ENCODE measurements at regions not wholly inside any gene's neighbourhood (a gene's known extent, or its start where the extent isn't known, plus 50 kb on each side); places are given as distances from the start of the nearest gene placed in this dataset.

DNA sequence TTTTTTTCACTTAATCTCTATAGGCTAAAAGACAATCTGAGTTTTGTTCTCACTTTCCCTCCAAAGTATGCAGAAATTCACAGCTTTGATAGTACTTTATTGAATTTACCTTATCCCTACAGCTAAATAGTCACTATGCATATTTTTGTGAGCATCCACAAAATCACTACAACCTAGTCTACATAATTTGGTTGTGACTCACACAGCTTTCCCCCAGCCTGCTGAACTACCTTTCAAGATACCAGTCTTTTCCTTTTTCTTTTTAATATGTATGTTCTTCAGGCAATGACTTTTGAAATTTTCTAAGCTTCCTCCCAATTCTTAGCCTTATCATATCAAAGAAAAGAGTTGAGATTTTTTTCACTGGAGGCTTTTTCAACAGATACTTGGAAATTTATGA, 347.3 kb upstream of the CDH6 start:
- H3K4me3 Mint-ChIP-seq, result no peak overlapping the region
- no peaks in the 10 kb centered on the region for H3K4me1 Mint-ChIP-seq
- peaks cover 10% of the 10 kb centered on the region for H3K9me3 Mint-ChIP-seq
- H3K27ac Mint-ChIP-seq (ENCODE audit: low read depth), result no peak overlapping the region
- H3K27me3 Mint-ChIP-seq, result no peaks in the 10 kb centered on the region
- DNase-seq (ENCODE audit: low spot score in 2 of 2) (no peak), ATAC-seq (replicated peaks; ENCODE audit: extremely low read depth, poor library complexity, severe bottlenecking) (no peak)
- H3K36me3 Mint-ChIP-seq (ENCODE audit: insufficient read depth), result no peaks in the 10 kb centered on the region

DNA sequence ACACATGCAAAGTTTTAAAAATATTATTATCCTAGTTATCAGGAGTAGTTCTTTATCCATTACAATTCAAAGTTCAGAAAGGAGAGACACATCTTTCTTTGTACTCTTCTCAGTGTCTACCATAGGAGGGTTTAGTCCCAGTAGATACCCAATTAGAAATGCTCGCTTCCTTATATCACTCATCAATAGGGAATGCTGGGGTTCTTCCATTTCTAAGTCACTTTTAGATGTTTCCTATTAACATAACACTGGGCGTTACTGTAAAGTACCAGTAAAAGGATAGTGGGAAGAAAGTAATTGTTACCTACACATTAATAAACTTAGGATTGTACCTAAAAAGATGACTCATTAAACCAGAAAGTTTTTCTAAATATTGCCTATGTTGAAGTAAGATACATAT, 348.3 kb upstream of the CDH6 start:
- H3K27me3 Mint-ChIP-seq, result no peaks in the 10 kb centered on the region
- H3K9me3 Mint-ChIP-seq, result peaks cover 16% of the 10 kb centered on the region
- DNase-seq (ENCODE audit: low spot score in 2 of 2), result no peak
- no peaks in the 10 kb centered on the region for H3K36me3 Mint-ChIP-seq (ENCODE audit: insufficient read depth)
- no peak overlapping the region for H3K27ac Mint-ChIP-seq (ENCODE audit: low read depth)
- no peak overlapping the region for H3K4me3 Mint-ChIP-seq
- no peak for ATAC-seq (replicated peaks; ENCODE audit: extremely low read depth, poor library complexity, severe bottlenecking)
- no peaks in the 10 kb centered on the region for H3K4me1 Mint-ChIP-seq

DNA sequence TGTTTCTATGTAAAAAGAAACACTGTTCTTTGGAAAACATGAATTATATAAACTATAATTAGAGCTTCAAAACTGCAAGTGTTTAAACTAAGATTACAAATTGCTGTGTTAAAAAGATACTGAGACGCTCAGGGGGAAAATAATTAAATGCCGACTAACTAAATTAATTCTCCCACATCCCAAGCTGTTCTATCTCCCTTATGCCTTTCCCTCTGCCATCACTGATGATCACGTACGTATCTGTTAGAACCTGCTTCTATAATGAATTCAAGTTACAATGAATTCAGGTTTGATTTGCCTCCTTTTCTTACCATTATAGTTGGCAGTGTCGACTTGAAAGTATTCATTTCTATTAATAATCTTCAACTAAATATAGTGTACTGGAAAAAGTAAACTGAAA, 349.9 kb upstream of the CDH6 start:
- Mint-ChIP-seq H3K4me1 (no peaks in the 10 kb centered on the region), H3K9me3 (peaks cover 16% of the 10 kb centered on the region), H3K27ac (ENCODE audit: low read depth) (no peak overlapping the region), H3K4me3 (no peak overlapping the region), H3K36me3 (ENCODE audit: insufficient read depth) (no peaks in the 10 kb centered on the region), H3K27me3 (no peaks in the 10 kb centered on the region)
- DNase-seq (ENCODE audit: low spot score in 2 of 2) (no peak), ATAC-seq (replicated peaks; ENCODE audit: extremely low read depth, poor library complexity, severe bottlenecking) (no peak)

DNA sequence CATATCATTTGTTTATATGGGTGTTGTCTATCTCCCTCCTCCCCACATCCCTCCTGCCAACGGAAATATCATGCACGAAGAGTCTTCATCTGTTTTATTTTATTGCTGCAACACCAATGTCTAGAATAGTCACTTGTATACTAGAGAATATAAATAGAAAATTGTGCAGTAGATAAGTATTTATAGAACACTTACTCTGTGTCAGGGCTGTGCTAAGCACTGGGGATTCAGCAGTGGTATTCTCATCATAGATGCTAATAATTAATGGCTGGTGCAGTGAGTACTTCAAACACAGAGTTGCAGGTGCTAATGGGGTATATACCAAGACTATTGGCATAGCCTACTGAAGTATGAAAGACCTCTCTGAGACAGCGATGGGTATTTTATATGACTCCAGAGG, 353.5 kb upstream of the CDH6 start:
- peaks cover 27% of the 10 kb centered on the region for H3K9me3 Mint-ChIP-seq
- no peaks in the 10 kb centered on the region for H3K4me1 Mint-ChIP-seq
- peaks cover 1% of the 10 kb centered on the region for H3K36me3 Mint-ChIP-seq (ENCODE audit: insufficient read depth)
- ATAC-seq (replicated peaks; ENCODE audit: extremely low read depth, poor library complexity, severe bottlenecking) (no peak), DNase-seq (ENCODE audit: low spot score in 2 of 2) (no peak)
- no peaks in the 10 kb centered on the region for H3K27me3 Mint-ChIP-seq
- no peak overlapping the region for H3K4me3 Mint-ChIP-seq
- H3K27ac Mint-ChIP-seq (ENCODE audit: low read depth), result no peak overlapping the region

DNA sequence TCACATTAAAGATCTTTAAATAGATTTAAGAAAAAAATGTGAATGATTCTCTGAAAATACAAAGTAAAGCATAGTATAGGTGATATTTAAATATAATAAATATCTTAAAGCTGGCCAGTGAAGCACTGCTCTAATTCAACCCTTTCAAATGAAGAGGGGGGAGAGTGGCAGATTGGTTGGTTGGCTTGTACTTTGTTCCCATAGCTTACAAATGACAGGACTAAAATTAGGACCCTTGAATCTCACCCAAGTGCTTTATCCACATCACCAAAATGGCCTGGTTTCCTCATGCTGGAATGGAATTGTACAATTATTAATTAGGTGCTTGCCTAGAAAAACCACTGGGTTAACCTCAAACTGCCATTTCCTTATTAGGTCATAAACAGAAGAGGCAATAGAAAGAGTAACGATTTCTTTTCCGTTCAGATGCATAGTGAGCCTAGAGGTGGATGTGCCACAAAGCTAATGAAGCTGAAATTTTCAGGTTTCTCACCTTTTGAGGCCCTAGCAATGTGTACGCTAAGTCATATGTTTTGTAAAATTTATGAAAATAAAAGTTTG, 354.5 kb upstream of the CDH6 start:
- H3K27me3 Mint-ChIP-seq, result no peaks in the 10 kb centered on the region
- no peaks in the 10 kb centered on the region for H3K4me1 Mint-ChIP-seq
- DNase-seq (ENCODE audit: low spot score in 2 of 2) (no peak), ATAC-seq (replicated peaks; ENCODE audit: extremely low read depth, poor library complexity, severe bottlenecking) (no peak)
- H3K36me3 Mint-ChIP-seq (ENCODE audit: insufficient read depth), result peaks cover 1% of the 10 kb centered on the region
- no peak overlapping the region for H3K4me3 Mint-ChIP-seq
- peaks cover 29% of the 10 kb centered on the region for H3K9me3 Mint-ChIP-seq
- no peak overlapping the region for H3K27ac Mint-ChIP-seq (ENCODE audit: low read depth)

DNA sequence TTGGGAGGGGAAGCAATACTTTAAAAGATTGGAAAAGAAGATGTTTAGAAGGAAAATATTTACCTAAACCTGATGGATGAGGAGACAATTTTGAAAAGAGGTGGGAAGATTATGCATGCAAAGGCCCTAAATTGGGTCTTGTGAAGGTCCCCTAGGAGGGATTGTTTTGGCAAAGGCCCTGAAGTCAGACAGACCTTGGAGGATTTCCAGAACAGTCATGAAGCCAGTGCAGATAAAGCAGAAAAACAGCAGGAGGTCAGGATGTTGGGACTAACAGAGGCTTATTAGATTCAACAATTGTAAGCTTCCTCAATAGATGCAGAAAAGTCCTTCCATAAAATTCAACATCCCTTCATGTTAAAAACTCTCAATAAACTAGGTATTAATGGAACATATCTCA, 361.0 kb upstream of the CDH6 start:
- DNase-seq (ENCODE audit: low spot score in 2 of 2), result no peak

DNA sequence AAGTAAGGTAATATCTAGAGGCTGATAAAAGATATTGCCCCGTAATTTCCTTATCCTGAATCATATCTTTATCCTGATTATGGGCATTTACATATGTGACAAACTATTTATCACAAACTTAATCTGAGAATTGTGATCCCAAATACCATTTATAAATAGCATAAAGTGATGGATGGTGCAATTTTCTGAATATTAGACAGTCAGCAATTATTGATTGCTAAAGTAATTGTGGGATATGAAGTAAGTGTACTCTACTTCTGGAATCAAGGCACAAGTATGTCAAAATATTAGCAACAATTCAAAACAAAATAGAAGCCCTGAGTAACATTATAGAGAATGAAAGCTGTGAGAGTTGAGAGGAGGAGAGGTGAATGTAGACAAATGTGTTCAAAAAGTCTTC, 361.9 kb upstream of the CDH6 start:
- no peak overlapping the region for H3K27ac Mint-ChIP-seq (ENCODE audit: low read depth)
- H3K36me3 Mint-ChIP-seq (ENCODE audit: insufficient read depth), result peaks cover 1% of the 10 kb centered on the region
- H3K4me3 Mint-ChIP-seq, result no peak overlapping the region
- no peak for ATAC-seq (replicated peaks; ENCODE audit: extremely low read depth, poor library complexity, severe bottlenecking)
- peaks cover 32% of the 10 kb centered on the region for H3K9me3 Mint-ChIP-seq
- H3K27me3 Mint-ChIP-seq, result no peaks in the 10 kb centered on the region
- H3K4me1 Mint-ChIP-seq, result no peaks in the 10 kb centered on the region
- DNase-seq (ENCODE audit: low spot score in 2 of 2), result no peak

More for the DNA sequence above, 361.0 kb upstream of the CDH6 start:
- Mint-ChIP-seq H3K27me3 (no peaks in the 10 kb centered on the region), H3K4me1 (no peaks in the 10 kb centered on the region), H3K4me3 (no peak overlapping the region), H3K27ac (ENCODE audit: low read depth) (no peak overlapping the region), H3K9me3 (peaks cover 31% of the 10 kb centered on the region), H3K36me3 (ENCODE audit: insufficient read depth) (peaks cover 1% of the 10 kb centered on the region)
- ATAC-seq (replicated peaks; ENCODE audit: extremely low read depth, poor library complexity, severe bottlenecking), result no peak

DNA sequence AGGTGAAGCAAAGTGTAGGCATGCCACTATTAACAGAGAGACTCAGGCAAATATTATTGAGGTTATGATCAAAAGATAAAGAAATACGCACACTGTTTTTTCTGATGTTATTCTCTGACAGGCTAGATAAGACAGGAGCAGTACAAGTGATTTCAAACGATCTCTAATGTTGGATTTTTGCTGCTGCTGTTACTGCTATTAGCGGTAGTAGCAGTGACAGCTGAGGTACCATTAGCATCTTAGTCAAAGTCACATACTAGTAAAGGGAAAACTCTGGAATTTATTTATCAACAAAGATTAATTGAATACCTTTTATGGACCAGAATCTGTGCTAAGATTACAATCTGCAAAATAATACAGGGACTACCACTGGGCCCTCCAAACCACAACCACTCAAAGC, 362.4 kb upstream of the CDH6 start:
- Mint-ChIP-seq H3K4me3 (no peak overlapping the region), H3K27ac (ENCODE audit: low read depth) (no peak overlapping the region), H3K36me3 (ENCODE audit: insufficient read depth) (peaks cover 1% of the 10 kb centered on the region), H3K27me3 (no peaks in the 10 kb centered on the region), H3K9me3 (peaks cover 30% of the 10 kb centered on the region), H3K4me1 (no peaks in the 10 kb centered on the region)
- ATAC-seq (replicated peaks; ENCODE audit: extremely low read depth, poor library complexity, severe bottlenecking), result no peak
- no peak for DNase-seq (ENCODE audit: low spot score in 2 of 2)

DNA sequence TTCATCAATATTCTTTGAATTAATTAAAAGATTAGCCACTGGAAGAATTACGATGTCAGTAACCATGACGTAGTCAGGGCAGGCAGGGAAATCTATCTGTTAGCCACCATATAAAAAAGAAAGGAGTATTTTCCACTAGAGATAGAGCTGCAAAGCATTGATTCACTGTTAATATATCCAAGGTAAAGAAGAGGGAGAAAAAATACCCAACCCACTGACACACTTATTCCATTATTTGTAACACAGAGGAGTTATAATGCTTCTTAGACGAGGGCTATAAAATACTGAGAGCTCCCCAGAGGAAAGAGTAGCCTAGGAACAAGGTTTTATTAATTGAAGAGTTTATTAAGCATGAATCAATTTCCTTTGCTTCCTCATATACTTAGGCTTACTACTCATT, 382.2 kb upstream of the CDH6 start:
- DNase-seq (ENCODE audit: low spot score in 2 of 2) (no peak), ATAC-seq (replicated peaks; ENCODE audit: extremely low read depth, poor library complexity, severe bottlenecking) (no peak)
- Mint-ChIP-seq H3K27ac (ENCODE audit: low read depth) (no peak overlapping the region), H3K4me1 (no peaks in the 10 kb centered on the region), H3K9me3 (peaks cover 28% of the 10 kb centered on the region), H3K27me3 (no peaks in the 10 kb centered on the region), H3K36me3 (ENCODE audit: insufficient read depth) (no peaks in the 10 kb centered on the region), H3K4me3 (no peak overlapping the region)

DNA sequence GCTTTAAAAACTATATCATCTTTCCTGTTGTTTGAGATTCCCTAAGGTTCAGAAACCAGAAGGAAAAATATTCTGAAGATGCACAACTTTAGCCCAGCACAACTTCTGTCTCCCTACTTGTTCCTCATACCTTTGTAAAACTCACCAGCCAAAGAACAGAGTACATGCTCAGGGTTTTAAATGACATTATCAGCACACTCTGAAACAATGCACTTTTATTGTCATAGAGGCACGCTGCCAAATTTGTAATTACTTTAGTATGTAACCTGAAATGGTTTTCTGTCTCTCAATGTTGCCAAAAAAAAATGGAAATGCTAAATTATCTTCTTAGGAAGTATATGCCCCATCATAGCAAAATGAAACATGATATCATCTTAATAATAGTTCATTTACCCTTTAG, 383.6 kb upstream of the CDH6 start:
- peaks cover 28% of the 10 kb centered on the region for H3K9me3 Mint-ChIP-seq
- ATAC-seq (replicated peaks; ENCODE audit: extremely low read depth, poor library complexity, severe bottlenecking), result no peak

DNA sequence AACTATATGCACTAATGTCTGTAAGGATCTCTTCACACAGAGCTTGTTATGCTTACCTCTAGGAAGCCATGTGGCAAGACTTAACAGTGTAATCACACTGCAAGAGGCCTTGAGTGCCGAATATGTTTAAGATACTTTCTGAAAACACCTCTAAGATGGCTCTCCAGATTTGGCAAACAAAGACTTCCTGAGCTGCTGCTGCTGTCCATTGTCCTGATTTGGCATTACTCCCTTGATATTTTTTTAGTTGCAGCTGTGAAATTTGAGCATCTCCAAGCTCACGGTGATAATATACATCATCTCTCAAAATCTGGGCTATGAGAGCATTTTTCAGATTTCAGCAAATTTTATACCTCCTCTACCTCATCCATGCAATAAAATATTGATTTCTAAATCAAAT, 384.5 kb upstream of the CDH6 start:
- Mint-ChIP-seq H3K4me3 (no peak overlapping the region), H3K27ac (ENCODE audit: low read depth) (no peak overlapping the region), H3K4me1 (no peaks in the 10 kb centered on the region), H3K9me3 (peaks cover 22% of the 10 kb centered on the region), H3K36me3 (ENCODE audit: insufficient read depth) (no peaks in the 10 kb centered on the region), H3K27me3 (no peaks in the 10 kb centered on the region)
- ATAC-seq (replicated peaks; ENCODE audit: extremely low read depth, poor library complexity, severe bottlenecking) (no peak), DNase-seq (ENCODE audit: low spot score in 2 of 2) (no peak)

More for the DNA sequence above, 383.6 kb upstream of the CDH6 start:
- Mint-ChIP-seq H3K27ac (ENCODE audit: low read depth) (no peak overlapping the region), H3K27me3 (no peaks in the 10 kb centered on the region), H3K36me3 (ENCODE audit: insufficient read depth) (no peaks in the 10 kb centered on the region), H3K4me3 (no peak overlapping the region), H3K4me1 (no peaks in the 10 kb centered on the region)
- no peak for DNase-seq (ENCODE audit: low spot score in 2 of 2)

DNA sequence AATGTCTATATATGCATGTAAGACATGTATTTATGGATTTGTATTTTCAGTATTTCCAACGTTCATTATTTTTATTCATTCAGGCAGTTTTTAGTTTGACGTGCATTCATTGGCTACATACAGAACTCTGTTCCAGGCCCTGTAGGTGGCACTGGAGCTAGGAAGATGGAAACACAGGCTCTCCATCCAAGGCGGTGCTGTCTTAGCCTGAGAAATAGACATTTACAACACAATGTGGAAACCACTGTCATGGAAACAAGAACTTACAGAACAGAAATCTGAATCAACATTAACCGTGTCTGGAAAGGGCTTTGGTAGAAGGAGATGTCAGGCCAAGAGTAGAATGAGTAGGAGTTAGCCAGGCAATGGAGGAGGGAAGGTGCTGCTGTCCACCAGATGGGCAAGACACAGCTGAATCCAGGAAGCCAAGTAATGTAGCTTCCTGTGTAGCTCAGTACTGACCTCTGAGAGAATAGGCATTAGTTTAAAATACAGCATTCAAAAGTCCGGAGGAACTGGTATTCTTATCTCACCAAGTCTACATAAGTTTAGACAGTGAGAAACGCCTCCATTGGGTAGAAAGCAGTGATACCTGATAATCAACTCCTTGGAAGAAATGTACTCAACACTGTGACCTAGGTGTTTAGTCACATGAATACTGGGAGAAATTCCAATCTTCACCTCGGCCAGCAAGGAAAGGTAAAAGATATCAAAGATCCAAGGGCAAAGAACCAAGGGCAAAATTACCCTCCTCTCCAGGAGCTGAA, 388.6 kb upstream of the CDH6 start:
- Mint-ChIP-seq H3K4me1 (no peaks in the 10 kb centered on the region), H3K36me3 (ENCODE audit: insufficient read depth) (no peaks in the 10 kb centered on the region), H3K27me3 (no peaks in the 10 kb centered on the region), H3K27ac (ENCODE audit: low read depth) (no peak overlapping the region), H3K9me3 (peaks cover 19% of the 10 kb centered on the region), H3K4me3 (no peak overlapping the region)
- no peak for DNase-seq (ENCODE audit: low spot score in 2 of 2)
- no peak for ATAC-seq (replicated peaks; ENCODE audit: extremely low read depth, poor library complexity, severe bottlenecking)

DNA sequence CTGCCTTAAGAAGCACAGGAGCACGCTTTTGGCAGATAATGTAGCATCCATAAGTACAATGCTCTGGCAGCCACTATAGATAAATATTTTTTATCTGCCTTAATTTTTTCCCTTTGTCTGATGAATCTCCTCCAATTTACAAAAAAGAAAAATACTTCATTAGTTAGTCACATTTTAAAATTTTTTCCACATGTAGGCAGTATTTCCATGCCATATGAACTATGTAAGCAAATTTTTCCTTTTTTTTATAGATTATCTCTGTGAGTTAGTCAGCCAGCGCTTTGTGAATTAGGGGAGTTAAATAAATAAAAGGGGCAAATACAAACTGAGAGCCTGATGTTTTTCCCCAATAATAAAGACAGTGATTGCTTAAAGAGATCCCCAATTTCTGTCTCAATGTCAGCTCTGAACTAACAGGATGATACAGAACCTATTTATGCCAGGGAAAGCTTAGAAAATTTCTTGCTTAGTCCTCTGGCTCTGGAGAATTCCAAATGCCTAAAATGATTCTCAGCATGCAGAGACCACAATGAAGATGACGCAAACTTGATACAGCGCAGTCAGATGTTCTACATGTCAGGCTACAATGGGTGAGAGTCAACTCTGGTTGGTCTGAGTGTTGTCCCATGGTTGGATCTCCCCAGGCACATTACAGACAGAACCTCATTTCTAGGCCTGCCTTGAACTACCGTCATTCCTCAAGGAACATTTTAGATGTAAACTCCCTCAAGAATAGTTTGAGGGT, 390.4 kb upstream of the CDH6 start:
- Mint-ChIP-seq H3K4me1 (no peaks in the 10 kb centered on the region), H3K27ac (ENCODE audit: low read depth) (no peak overlapping the region), H3K9me3 (peaks cover 16% of the 10 kb centered on the region), H3K27me3 (no peaks in the 10 kb centered on the region), H3K4me3 (no peak overlapping the region), H3K36me3 (ENCODE audit: insufficient read depth) (no peaks in the 10 kb centered on the region)
- ATAC-seq (replicated peaks; ENCODE audit: extremely low read depth, poor library complexity, severe bottlenecking) (no peak), DNase-seq (ENCODE audit: low spot score in 2 of 2) (no peak)
